ENCODE measurements at regions not wholly inside any gene's neighbourhood (a gene's known extent, or its start where the extent isn't known, plus 50 kb on each side); places are given as distances from the start of the nearest gene placed in this dataset.

DNA sequence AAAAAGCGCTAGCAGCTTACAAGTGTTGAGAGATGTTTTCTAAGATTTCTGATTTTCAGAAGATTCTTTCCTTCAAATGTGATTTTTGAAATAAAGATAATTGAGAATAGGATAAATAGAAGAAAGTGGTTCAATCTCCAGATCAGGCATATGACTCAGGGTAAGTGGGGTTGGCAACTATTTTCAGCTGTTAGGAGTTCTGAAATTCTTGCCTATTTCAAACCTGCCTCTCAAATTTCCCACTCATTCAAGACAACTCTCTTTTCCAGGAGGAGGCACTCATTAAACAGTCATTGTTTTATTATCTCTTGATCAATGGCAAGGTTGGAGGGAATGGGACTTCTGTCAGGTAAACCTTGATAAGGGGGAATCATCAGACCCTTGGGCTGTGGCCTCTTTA lies 138.9 kb downstream of the HNMT start:
- ChIA-PET CTCF (interaction anchor here (5.4 kb wide), 1 partner anchor 12 kb away, joined by 25 read pairs; no protein-coding TSS in a partner anchor), POLR2A (no interaction called here)
- H3K4me1 ChIP-seq (ENCODE audit: control insufficient read depth, extremely low read depth, insufficient read depth, low read length), result no peaks in the 10 kb centered on the region
- DNase-seq (ENCODE audit: low read depth, low spot score), result no peak
- no peak overlapping the region for H3K4me2 ChIP-seq (ENCODE audit: insufficient read depth, low read length)
- no peak for FAIRE-seq
- no peaks in the 10 kb centered on the region for H3K9me1 ChIP-seq (replicated peaks; ENCODE audit: control insufficient read depth, extremely low read depth, insufficient read depth, low read length)
- H3K4me3 ChIP-seq (replicated peaks in 1 of 3; ENCODE audit: insufficient read depth in 1 of 3, low read depth in 1 of 3, low read length in 3 of 3), result no peak overlapping the region
- no peaks in the 10 kb centered on the region for H3K79me2 ChIP-seq (ENCODE audit: control insufficient read depth, insufficient read depth, low read length)
- dilution Hi-C loops (cut with MboI; ENCODE audit: extremely low pct_ligation_motif_present, low sequenced_read_pairs), result no loop called here
- H3K9me3 ChIP-seq (replicated peaks; ENCODE audit: control insufficient read depth, insufficient read depth, low read length), result no peaks in the 10 kb centered on the region
- H3K27ac ChIP-seq (ENCODE audit: insufficient read depth, low read depth, low read length), result no peak overlapping the region
- H3K36me3 ChIP-seq (ENCODE audit: control insufficient read depth in 2 of 2, extremely low read depth in 1 of 2, insufficient read depth in 2 of 2, low read length in 2 of 2), result no peaks in the 10 kb centered on the region
- no peaks in the 10 kb centered on the region for H3K27me3 ChIP-seq (ENCODE audit: control insufficient read depth in 2 of 2, insufficient read depth in 2 of 2, low read length in 2 of 2)
- intact Hi-C loops (cut with micrococcal nuclease), result no loop called here
- H2AFZ ChIP-seq (ENCODE audit: low read depth, low read length), result no peak overlapping the region
- H3K9ac ChIP-seq (replicated peaks; ENCODE audit: extremely low read depth, insufficient read depth, low read length), result no peak overlapping the region
- TF ChIP-seq EZH2 (IDR thresholded peaks at IDR 0.05; ENCODE audit: borderline replicate concordance, low read depth, low read length, severe bottlenecking), result no peak
- TF ChIP-seq MYC (IDR thresholded peaks at IDR 0.05; ENCODE audit: low read depth, low read length), result no peak
- no peak for TF ChIP-seq FOS (IDR thresholded peaks at IDR 0.05; ENCODE audit: borderline replicate concordance, insufficient read depth, low read length)
- TF ChIP-seq POLR2A (IDR thresholded peaks at IDR 0.05; ENCODE audit: low read depth, low read length), result no peak
- TF ChIP-seq, protein P1, sequence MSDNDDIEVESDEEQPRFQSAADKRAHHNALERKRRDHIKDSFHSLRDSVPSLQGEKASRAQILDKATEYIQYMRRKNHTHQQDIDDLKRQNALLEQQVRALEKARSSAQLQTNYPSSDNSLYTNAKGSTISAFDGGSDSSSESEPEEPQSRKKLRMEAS (IDR thresholded peaks at IDR 0.05; ENCODE audit: insufficient read depth, insufficient read length), result no peak
- no peak for TF ChIP-seq POLR2AphosphoS5 (IDR thresholded peaks at IDR 0.05; ENCODE audit: insufficient read depth, low read depth, low read length)
- TF ChIP-seq, protein P2, sequence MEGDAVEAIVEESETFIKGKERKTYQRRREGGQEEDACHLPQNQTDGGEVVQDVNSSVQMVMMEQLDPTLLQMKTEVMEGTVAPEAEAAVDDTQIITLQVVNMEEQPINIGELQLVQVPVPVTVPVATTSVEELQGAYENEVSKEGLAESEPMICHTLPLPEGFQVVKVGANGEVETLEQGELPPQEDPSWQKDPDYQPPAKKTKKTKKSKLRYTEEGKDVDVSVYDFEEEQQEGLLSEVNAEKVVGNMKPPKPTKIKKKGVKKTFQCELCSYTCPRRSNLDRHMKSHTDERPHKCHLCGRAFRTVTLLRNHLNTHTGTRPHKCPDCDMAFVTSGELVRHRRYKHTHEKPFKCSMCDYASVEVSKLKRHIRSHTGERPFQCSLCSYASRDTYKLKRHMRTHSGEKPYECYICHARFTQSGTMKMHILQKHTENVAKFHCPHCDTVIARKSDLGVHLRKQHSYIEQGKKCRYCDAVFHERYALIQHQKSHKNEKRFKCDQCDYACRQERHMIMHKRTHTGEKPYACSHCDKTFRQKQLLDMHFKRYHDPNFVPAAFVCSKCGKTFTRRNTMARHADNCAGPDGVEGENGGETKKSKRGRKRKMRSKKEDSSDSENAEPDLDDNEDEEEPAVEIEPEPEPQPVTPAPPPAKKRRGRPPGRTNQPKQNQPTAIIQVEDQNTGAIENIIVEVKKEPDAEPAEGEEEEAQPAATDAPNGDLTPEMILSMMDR (IDR thresholded peaks at IDR 0.05; ENCODE audit: extremely low read depth in 1 of 2, insufficient read depth in 1 of 2, low read depth in 1 of 2, low read length in 2 of 2), result no peak
- TF ChIP-seq JUN (IDR thresholded peaks at IDR 0.05; ENCODE audit: borderline replicate concordance, insufficient read depth, insufficient read length, low read depth), result no peak
- no peak for TF ChIP-seq GATA2 (IDR thresholded peaks at IDR 0.05; ENCODE audit: insufficient read depth, insufficient read length, low read depth, low read length)
- BruUV-seq (replicated peaks), result no TSS peak
- H4K20me1 ChIP-seq (replicated peaks; ENCODE audit: control insufficient read depth, extremely low read depth, insufficient read depth, low read length), result no peaks in the 10 kb centered on the region

Data from endothelial cell of umbilical vein (primary cell).